ENCODE measurements at regions not wholly inside any gene's neighbourhood (a gene's known extent, or its start where the extent isn't known, plus 50 kb on each side); places are given as distances from the start of the nearest gene placed in this dataset.

DNA sequence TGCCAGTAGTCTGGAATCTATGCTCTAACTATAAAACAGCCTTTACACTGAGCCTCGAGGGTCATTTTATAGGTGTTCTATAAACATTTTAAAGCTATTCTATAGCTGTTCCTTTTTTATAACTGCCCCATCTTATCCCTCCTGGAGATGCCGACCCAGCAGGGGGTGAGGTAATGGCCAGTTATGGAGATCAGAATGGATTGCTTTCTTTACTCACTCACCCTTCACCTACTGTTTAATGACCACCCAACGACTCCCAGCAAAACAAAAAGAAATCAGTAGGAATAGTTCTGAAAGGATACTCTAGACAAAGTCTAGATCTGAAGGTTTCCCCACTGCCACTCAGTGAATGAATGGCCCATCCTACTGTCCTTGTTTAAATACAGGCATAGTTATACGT lies 1113.1 kb downstream of the FAT4 start:
- no peak overlapping the region for H3K27ac ChIP-seq (ENCODE audit: low read depth, low read length)
- H3K36me3 ChIP-seq (ENCODE audit: control insufficient read depth in 3 of 3, insufficient read depth in 3 of 3, low read length in 3 of 3): no peaks in the 10 kb centered on the region
- no peak overlapping the region for H3K9ac ChIP-seq (ENCODE audit: low read depth in 1 of 3, low read length in 3 of 3)
- no peak overlapping the region for H3K4me3 ChIP-seq (ENCODE audit: low read length in 3 of 3)
- H3K9me3 ChIP-seq (ENCODE audit: control insufficient read depth in 3 of 3, low read length in 3 of 3): no peaks in the 10 kb centered on the region
- no peaks in the 10 kb centered on the region for H3K4me1 ChIP-seq (ENCODE audit: control insufficient read depth in 3 of 3, insufficient read depth in 3 of 3, low read length in 3 of 3)
- no peaks in the 10 kb centered on the region for H3K27me3 ChIP-seq (ENCODE audit: control insufficient read depth in 3 of 3, insufficient read depth in 3 of 3, low read length in 3 of 3)

- H3K27me3 ChIP-seq (ENCODE audit: control insufficient read depth in 3 of 3, insufficient read depth in 3 of 3, low read length in 3 of 3): no peaks in the 10 kb centered on the region
- no peak overlapping the region for H3K27ac ChIP-seq (ENCODE audit: low read depth, low read length)
- no peaks in the 10 kb centered on the region for H3K4me1 ChIP-seq (ENCODE audit: control insufficient read depth in 3 of 3, insufficient read depth in 3 of 3, low read length in 3 of 3)
- no peaks in the 10 kb centered on the region for H3K36me3 ChIP-seq (ENCODE audit: control insufficient read depth in 3 of 3, insufficient read depth in 3 of 3, low read length in 3 of 3)
- H3K9ac ChIP-seq (ENCODE audit: low read depth in 1 of 3, low read length in 3 of 3): no peak overlapping the region
- H3K4me3 ChIP-seq (ENCODE audit: low read length in 3 of 3): no peak overlapping the region
- no peaks in the 10 kb centered on the region for H3K9me3 ChIP-seq (ENCODE audit: control insufficient read depth in 3 of 3, low read length in 3 of 3)
Measured at GRCh38 chr4:126431049-126431448, 1116.3 kb downstream of the FAT4 start.

- Histone ChIP-seq H3K27ac (ENCODE audit: low read depth, low read length) (no peak overlapping the region), H3K36me3 (ENCODE audit: control insufficient read depth in 3 of 3, insufficient read depth in 3 of 3, low read length in 3 of 3) (no peaks in the 10 kb centered on the region), H3K9ac (ENCODE audit: low read depth in 1 of 3, low read length in 3 of 3) (no peak overlapping the region), H3K9me3 (ENCODE audit: control insufficient read depth in 3 of 3, low read length in 3 of 3) (no peaks in the 10 kb centered on the region), H3K4me1 (ENCODE audit: control insufficient read depth in 3 of 3, insufficient read depth in 3 of 3, low read length in 3 of 3) (no peaks in the 10 kb centered on the region), H3K27me3 (ENCODE audit: control insufficient read depth in 3 of 3, insufficient read depth in 3 of 3, low read length in 3 of 3) (no peaks in the 10 kb centered on the region), H3K4me3 (ENCODE audit: low read length in 3 of 3) (no peak overlapping the region)
Measured at GRCh38 chr4:126435491-126435890, 1120.7 kb downstream of the FAT4 start.

GRCh38 chr4:126440297-126440696 lies 1125.5 kb downstream of the FAT4 start:
- no peaks in the 10 kb centered on the region for H3K4me1 ChIP-seq (ENCODE audit: control insufficient read depth in 3 of 3, insufficient read depth in 3 of 3, low read length in 3 of 3)
- no peak overlapping the region for H3K9ac ChIP-seq (ENCODE audit: low read depth in 1 of 3, low read length in 3 of 3)
- H3K27me3 ChIP-seq (ENCODE audit: control insufficient read depth in 3 of 3, insufficient read depth in 3 of 3, low read length in 3 of 3): no peaks in the 10 kb centered on the region
- no peaks in the 10 kb centered on the region for H3K9me3 ChIP-seq (ENCODE audit: control insufficient read depth in 3 of 3, low read length in 3 of 3)
- no peak overlapping the region for H3K27ac ChIP-seq (ENCODE audit: low read depth, low read length)
- H3K4me3 ChIP-seq (ENCODE audit: low read length in 3 of 3): no peak overlapping the region
- no peaks in the 10 kb centered on the region for H3K36me3 ChIP-seq (ENCODE audit: control insufficient read depth in 3 of 3, insufficient read depth in 3 of 3, low read length in 3 of 3)

GRCh38 chr4:126441173-126442035 lies 1126.6 kb downstream of the FAT4 start:
- H3K9ac ChIP-seq (ENCODE audit: low read depth in 1 of 3, low read length in 3 of 3): no peak overlapping the region
- H3K9me3 ChIP-seq (ENCODE audit: control insufficient read depth in 3 of 3, low read length in 3 of 3): no peaks in the 10 kb centered on the region
- no peaks in the 10 kb centered on the region for H3K36me3 ChIP-seq (ENCODE audit: control insufficient read depth in 3 of 3, insufficient read depth in 3 of 3, low read length in 3 of 3)
- no peaks in the 10 kb centered on the region for H3K4me1 ChIP-seq (ENCODE audit: control insufficient read depth in 3 of 3, insufficient read depth in 3 of 3, low read length in 3 of 3)
- H3K4me3 ChIP-seq (ENCODE audit: low read length in 3 of 3): no peak overlapping the region
- no peak overlapping the region for H3K27ac ChIP-seq (ENCODE audit: low read depth, low read length)
- no peaks in the 10 kb centered on the region for H3K27me3 ChIP-seq (ENCODE audit: control insufficient read depth in 3 of 3, insufficient read depth in 3 of 3, low read length in 3 of 3)

DNA sequence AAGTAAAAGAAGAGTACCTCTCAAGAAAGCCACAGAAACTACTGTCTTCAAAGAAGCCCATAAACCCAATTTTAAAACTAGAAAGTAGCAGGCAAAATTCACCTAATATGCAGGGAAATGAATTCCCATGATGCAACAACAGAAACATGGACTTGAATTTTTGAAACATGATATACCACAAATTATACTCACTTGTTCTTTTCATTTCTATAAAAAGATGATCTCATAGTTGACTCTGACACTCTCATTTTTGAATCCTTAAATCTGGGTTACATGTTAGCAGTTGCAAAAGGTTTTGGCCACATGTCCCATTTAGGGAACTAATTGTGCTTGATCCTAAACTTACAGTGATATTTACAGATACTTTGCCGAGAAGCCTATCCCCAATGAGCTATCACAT lies 1130.8 kb downstream of the FAT4 start:
- Histone ChIP-seq H3K36me3 (ENCODE audit: control insufficient read depth in 3 of 3, insufficient read depth in 3 of 3, low read length in 3 of 3) (no peaks in the 10 kb centered on the region), H3K27me3 (ENCODE audit: control insufficient read depth in 3 of 3, insufficient read depth in 3 of 3, low read length in 3 of 3) (no peaks in the 10 kb centered on the region)

DNA sequence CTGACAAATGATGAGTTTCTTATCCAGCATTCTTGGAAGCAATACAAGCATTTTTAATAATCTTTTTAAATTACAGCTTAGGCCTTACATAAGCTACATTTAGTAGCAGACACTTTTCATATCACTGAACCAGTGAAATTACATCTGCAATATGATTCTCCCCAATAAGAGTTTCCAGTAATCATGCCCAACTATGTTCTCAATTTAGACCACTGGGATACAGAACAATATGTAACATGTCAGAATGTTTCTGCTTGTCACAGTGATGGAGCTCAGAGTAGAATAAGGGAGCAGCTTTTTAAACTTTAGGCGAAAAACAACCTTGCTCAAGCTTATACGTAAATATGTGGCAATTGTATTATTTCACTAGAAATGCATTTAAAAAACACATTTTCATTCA lies 1132.2 kb downstream of the FAT4 start:
- H3K27me3 ChIP-seq (ENCODE audit: control insufficient read depth in 3 of 3, insufficient read depth in 3 of 3, low read length in 3 of 3): no peaks in the 10 kb centered on the region
- no peak overlapping the region for H3K9ac ChIP-seq (ENCODE audit: low read depth in 1 of 3, low read length in 3 of 3)
- H3K36me3 ChIP-seq (ENCODE audit: control insufficient read depth in 3 of 3, insufficient read depth in 3 of 3, low read length in 3 of 3): no peaks in the 10 kb centered on the region
- no peak overlapping the region for H3K27ac ChIP-seq (ENCODE audit: low read depth, low read length)
- no peak overlapping the region for H3K4me3 ChIP-seq (ENCODE audit: low read length in 3 of 3)
- H3K4me1 ChIP-seq (ENCODE audit: control insufficient read depth in 3 of 3, insufficient read depth in 3 of 3, low read length in 3 of 3): no peaks in the 10 kb centered on the region
- H3K9me3 ChIP-seq (ENCODE audit: control insufficient read depth in 3 of 3, low read length in 3 of 3): no peaks in the 10 kb centered on the region

More for the DNA sequence above, 1130.8 kb downstream of the FAT4 start:
- Histone ChIP-seq H3K4me3 (ENCODE audit: low read length in 3 of 3) (no peak overlapping the region), H3K9ac (ENCODE audit: low read depth in 1 of 3, low read length in 3 of 3) (no peak overlapping the region), H3K27ac (ENCODE audit: low read depth, low read length) (no peak overlapping the region), H3K9me3 (ENCODE audit: control insufficient read depth in 3 of 3, low read length in 3 of 3) (no peaks in the 10 kb centered on the region), H3K4me1 (ENCODE audit: control insufficient read depth in 3 of 3, insufficient read depth in 3 of 3, low read length in 3 of 3) (no peaks in the 10 kb centered on the region)

GRCh38 chr4:126448086-126448845 lies 1133.5 kb downstream of the FAT4 start:
- Histone ChIP-seq H3K9me3 (ENCODE audit: control insufficient read depth in 3 of 3, low read length in 3 of 3) (no peaks in the 10 kb centered on the region), H3K27me3 (ENCODE audit: control insufficient read depth in 3 of 3, insufficient read depth in 3 of 3, low read length in 3 of 3) (no peaks in the 10 kb centered on the region), H3K36me3 (ENCODE audit: control insufficient read depth in 3 of 3, insufficient read depth in 3 of 3, low read length in 3 of 3) (no peaks in the 10 kb centered on the region), H3K4me3 (ENCODE audit: low read length in 3 of 3) (no peak overlapping the region), H3K9ac (ENCODE audit: low read depth in 1 of 3, low read length in 3 of 3) (no peak overlapping the region), H3K4me1 (ENCODE audit: control insufficient read depth in 3 of 3, insufficient read depth in 3 of 3, low read length in 3 of 3) (no peaks in the 10 kb centered on the region), H3K27ac (ENCODE audit: low read depth, low read length) (no peak overlapping the region)

DNA sequence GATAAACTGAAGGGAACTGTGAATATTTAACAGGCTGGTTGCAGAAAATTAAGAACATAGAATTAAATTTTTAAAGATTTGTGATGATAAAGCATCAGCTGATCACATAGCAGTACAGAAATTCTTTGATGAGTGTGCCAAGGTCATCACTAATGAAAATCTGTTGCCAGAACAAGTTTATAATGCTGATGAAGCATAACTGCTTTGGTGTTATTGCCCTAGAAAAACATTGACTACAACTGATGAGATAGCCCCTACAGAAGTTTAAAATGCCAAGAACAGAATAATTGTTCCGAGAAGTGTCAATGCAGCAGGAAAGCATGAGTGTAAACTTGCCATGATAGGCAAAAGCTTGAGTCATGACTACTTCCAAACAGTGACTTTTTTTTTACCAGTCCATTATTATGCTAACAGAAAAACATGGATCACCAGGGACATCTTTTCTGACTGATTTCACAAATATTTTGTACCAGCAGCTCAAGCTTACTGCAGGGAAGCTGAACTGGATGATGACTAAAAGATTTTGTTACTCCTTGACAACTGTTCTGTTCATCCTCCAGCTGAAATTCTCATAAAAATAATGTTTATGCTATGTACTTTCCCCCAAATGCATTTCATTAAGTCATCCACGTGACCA lies 1136.6 kb downstream of the FAT4 start:
- Histone ChIP-seq H3K4me1 (ENCODE audit: control insufficient read depth in 3 of 3, insufficient read depth in 3 of 3, low read length in 3 of 3) (no peaks in the 10 kb centered on the region), H3K9me3 (ENCODE audit: control insufficient read depth in 3 of 3, low read length in 3 of 3) (no peaks in the 10 kb centered on the region), H3K4me3 (ENCODE audit: low read length in 3 of 3) (no peak overlapping the region), H3K27ac (ENCODE audit: low read depth, low read length) (no peak overlapping the region), H3K36me3 (ENCODE audit: control insufficient read depth in 3 of 3, insufficient read depth in 3 of 3, low read length in 3 of 3) (no peaks in the 10 kb centered on the region), H3K27me3 (ENCODE audit: control insufficient read depth in 3 of 3, insufficient read depth in 3 of 3, low read length in 3 of 3) (no peaks in the 10 kb centered on the region), H3K9ac (ENCODE audit: low read depth in 1 of 3, low read length in 3 of 3) (no peak overlapping the region)

DNA sequence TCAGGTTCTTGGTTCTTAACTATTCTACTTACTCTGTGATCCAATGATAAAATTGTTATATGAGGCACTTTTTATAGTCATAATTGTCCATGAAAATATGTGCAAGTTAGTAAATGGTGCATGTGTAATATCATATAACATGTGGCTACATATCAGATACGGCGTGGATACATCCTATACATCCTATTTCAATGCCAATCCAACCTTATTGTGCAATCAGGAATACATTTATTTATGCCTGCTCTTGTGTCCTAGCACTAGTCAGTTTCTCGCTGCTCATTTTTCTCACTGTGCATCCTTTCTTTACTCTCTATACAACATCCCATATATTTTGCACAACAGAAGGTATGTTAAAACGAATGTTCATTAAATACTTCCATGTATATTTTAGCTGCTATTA lies 1141.1 kb downstream of the FAT4 start:
- Histone ChIP-seq H3K9ac (ENCODE audit: low read depth in 1 of 3, low read length in 3 of 3) (no peak overlapping the region), H3K4me3 (ENCODE audit: low read length in 3 of 3) (no peak overlapping the region), H3K9me3 (ENCODE audit: control insufficient read depth in 3 of 3, low read length in 3 of 3) (no peaks in the 10 kb centered on the region), H3K4me1 (ENCODE audit: control insufficient read depth in 3 of 3, insufficient read depth in 3 of 3, low read length in 3 of 3) (no peaks in the 10 kb centered on the region), H3K36me3 (ENCODE audit: control insufficient read depth in 3 of 3, insufficient read depth in 3 of 3, low read length in 3 of 3) (no peaks in the 10 kb centered on the region), H3K27ac (ENCODE audit: low read depth, low read length) (no peak overlapping the region), H3K27me3 (ENCODE audit: control insufficient read depth in 3 of 3, insufficient read depth in 3 of 3, low read length in 3 of 3) (no peaks in the 10 kb centered on the region)
